ENCODE measurements at regions not wholly inside any gene's neighbourhood (a gene's known extent, or its start where the extent isn't known, plus 50 kb on each side); places are given as distances from the start of the nearest gene placed in this dataset.

DNA sequence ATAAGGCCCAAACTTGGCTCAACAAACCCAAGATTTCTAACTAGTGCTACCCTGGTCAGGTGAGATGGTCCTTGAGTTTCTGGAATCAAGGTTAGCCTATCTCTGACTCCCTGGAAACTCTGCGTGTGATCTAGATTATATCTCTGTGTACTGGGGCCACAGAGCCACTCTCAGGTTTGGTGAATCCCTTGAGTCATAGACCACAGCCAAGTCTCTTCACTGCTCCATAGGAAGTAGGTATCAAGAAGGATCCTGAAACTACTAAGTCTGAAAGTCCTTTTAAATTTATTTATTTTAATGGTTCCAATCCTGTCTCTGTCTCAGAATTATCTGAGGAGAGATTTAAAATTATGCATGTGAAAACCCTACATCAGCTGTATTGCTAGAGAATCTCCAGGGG, 99.1 kb downstream of the TUSC7 start:
- DNase-seq (ENCODE audit: low read depth): no peak
- TF ChIP-seq, protein P1, sequence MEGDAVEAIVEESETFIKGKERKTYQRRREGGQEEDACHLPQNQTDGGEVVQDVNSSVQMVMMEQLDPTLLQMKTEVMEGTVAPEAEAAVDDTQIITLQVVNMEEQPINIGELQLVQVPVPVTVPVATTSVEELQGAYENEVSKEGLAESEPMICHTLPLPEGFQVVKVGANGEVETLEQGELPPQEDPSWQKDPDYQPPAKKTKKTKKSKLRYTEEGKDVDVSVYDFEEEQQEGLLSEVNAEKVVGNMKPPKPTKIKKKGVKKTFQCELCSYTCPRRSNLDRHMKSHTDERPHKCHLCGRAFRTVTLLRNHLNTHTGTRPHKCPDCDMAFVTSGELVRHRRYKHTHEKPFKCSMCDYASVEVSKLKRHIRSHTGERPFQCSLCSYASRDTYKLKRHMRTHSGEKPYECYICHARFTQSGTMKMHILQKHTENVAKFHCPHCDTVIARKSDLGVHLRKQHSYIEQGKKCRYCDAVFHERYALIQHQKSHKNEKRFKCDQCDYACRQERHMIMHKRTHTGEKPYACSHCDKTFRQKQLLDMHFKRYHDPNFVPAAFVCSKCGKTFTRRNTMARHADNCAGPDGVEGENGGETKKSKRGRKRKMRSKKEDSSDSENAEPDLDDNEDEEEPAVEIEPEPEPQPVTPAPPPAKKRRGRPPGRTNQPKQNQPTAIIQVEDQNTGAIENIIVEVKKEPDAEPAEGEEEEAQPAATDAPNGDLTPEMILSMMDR (IDR thresholded peaks at IDR 0.05; ENCODE audit: control insufficient read depth, insufficient read depth, low read depth, low read length, missing control alignments): no peak
- no peak overlapping the region for H3K4me3 ChIP-seq (ENCODE audit: control insufficient read depth, low read depth, low read length)

DNA sequence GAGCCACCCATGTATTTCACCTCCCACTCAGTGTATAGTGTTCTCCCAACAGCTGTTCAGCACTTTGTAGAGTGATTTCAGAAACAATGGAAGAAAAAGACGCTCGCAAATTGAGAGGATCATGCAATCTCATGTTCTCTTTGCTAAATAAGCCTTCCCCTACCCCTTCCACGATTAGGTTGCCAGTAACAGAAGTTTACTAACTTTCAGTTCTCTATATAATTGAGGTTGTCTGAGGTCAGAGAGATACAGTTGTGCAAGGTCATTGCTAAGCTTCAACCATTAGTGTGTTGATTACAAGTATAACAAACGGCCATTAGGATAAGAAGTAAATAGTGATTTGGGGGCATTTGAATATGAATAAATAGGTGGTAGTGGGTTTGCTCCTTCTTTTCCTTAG, 99.6 kb downstream of the TUSC7 start:
- H3K4me3 ChIP-seq (ENCODE audit: control insufficient read depth, low read depth, low read length): no peak overlapping the region
- TF ChIP-seq, protein P1 (IDR thresholded peaks at IDR 0.05; ENCODE audit: control insufficient read depth, insufficient read depth, low read depth, low read length, missing control alignments): no peak
- no peak for DNase-seq (ENCODE audit: low read depth)

DNA sequence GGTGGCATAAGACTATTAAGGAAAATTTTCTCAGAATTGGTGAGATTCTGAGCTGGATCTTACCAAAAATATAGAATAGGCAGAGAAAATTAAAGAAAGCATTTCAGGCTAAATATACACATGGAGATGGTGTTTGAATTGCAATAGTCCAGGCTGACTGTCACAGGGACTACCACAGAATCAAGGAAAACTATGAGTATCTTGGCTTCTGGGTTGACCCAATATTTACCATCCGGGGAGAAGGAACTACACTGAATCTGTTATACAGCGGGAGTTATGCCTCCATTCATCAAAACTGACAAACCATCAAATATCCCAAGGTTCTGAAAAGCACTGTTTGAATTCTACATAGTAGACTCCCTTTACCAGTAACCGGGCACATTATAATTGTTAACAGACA, 102.2 kb downstream of the TUSC7 start:
- no peak overlapping the region for H3K4me3 ChIP-seq (ENCODE audit: control insufficient read depth, low read depth, low read length)
- DNase-seq (ENCODE audit: low read depth): no peak
- TF ChIP-seq, protein P1 (IDR thresholded peaks at IDR 0.05; ENCODE audit: control insufficient read depth, insufficient read depth, low read depth, low read length, missing control alignments): no peak

DNA sequence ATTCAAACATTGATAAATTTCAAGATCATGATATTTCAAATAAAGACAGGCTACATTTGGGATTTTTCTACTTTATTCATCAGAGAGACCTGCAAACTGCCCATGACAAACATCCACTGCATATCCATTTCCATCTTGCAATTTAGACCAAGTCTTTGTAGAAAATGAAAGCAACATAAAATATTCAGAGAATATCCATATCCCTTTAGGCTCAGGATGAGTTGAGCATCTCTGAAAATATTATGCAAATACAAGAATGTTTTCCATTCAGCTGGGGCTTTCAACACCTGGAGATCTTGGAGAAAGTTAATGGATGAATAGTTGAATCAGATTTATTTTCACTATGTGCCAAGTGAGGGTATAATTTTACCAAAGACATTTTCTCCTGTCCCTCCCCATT, 103.4 kb downstream of the TUSC7 start:
- H3K4me3 ChIP-seq (ENCODE audit: control insufficient read depth, low read depth, low read length): no peak overlapping the region
- TF ChIP-seq, protein P1 (IDR thresholded peaks at IDR 0.05; ENCODE audit: control insufficient read depth, insufficient read depth, low read depth, low read length, missing control alignments): no peak
- DNase-seq (ENCODE audit: low read depth): no peak

DNA sequence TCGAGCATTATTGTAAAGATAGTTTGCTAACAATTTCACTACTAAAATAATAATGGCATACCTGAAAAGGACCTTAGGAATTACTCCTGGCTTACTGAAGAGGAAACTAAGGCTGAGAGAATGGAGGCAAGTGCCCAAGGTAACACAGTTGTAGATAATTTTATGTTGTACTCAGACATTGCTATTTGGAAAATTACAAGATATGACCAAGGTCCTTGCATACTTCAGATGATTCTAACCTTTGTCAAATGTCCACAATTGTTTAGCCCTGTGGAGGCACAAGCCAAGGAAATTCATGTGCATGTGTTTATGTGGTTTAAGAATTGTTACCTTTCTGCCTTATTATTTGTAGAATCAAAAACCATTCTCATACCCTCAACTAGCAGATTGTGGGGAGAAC, 105.7 kb downstream of the TUSC7 start:
- no peak overlapping the region for H3K4me3 ChIP-seq (ENCODE audit: control insufficient read depth, low read depth, low read length)
- TF ChIP-seq, protein P1 (IDR thresholded peaks at IDR 0.05; ENCODE audit: control insufficient read depth, insufficient read depth, low read depth, low read length, missing control alignments): no peak
- DNase-seq (ENCODE audit: low read depth): no peak

DNA sequence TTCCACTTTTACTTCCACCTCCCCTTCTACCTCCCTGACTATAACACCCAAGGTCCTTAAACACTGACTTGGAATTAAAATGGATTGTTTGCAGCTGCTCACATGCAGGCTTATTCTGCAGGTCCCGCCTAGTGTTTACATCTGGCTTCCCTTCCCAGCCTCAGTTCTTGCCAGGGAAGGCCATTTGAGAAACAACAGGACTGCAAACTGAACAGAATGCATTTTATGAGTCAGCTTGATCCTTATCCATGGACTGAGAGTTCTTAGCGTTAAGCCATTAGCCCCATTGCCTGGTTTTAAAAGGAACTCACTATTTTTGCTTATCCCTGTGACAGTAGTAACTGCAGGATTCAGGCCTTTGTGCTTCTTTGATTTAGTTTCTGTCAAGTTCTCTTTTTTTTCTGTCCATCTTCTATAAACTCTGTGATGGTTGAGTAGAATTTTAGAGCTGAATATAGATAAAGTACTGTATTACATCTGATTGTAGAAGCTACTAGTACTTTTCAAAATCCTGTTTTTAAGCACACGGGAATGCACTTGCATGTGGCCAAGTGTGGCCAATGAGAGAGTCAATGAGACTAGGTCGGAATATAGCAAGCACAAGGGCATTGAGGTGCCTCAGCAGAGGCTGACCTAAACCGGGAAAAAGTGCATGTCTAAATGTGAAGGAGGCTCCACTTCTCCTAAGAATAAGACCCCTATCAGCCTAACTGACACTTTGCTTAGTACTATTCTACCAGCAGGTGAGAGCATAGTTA, 106.4 kb downstream of the TUSC7 start:
- no peak for DNase-seq (ENCODE audit: low read depth)
- TF ChIP-seq, protein P1 (IDR thresholded peaks at IDR 0.05; ENCODE audit: control insufficient read depth, insufficient read depth, low read depth, low read length, missing control alignments): no peak
- H3K4me3 ChIP-seq (ENCODE audit: control insufficient read depth, low read depth, low read length): no peak overlapping the region
